GM12892 (cell line): ENCODE measurements at regions not wholly inside any gene's neighbourhood (a gene's known extent, or its start where the extent isn't known, plus 50 kb on each side); places are given as distances from the start of the nearest gene placed in this dataset.

ENCODE experiments used
- DNase-seq: peaks from one replicate; pipeline ENCODE4 v3.0.0; 2011; ENCODE audit not compliant: insufficient read length
- FAIRE-seq: peaks from 2 replicates; lab custom pipeline; 2011; peaks lifted over from hg19 to GRCh38; lab: Jason Lieb, UNC
- POLR2A ChIP-seq: IDR thresholded peaks from 2 replicates; pipeline ENCODE4 v1.6.1; 2011; ENCODE audit warnings: low read depth, low read length, control low read depth
- POLR2AphosphoS5 ChIP-seq: IDR thresholded peaks from 2 replicates; pipeline ENCODE4 v1.6.1; 2011; ENCODE audit warnings: low read depth, low read length, control low read depth
- TAF1 ChIP-seq: IDR thresholded peaks from 2 replicates; pipeline ENCODE4 v1.6.1; 2011; ENCODE audit warnings: low read depth, mild to moderate bottlenecking, control low read depth, low read length, borderline replicate concordance

DNA sequence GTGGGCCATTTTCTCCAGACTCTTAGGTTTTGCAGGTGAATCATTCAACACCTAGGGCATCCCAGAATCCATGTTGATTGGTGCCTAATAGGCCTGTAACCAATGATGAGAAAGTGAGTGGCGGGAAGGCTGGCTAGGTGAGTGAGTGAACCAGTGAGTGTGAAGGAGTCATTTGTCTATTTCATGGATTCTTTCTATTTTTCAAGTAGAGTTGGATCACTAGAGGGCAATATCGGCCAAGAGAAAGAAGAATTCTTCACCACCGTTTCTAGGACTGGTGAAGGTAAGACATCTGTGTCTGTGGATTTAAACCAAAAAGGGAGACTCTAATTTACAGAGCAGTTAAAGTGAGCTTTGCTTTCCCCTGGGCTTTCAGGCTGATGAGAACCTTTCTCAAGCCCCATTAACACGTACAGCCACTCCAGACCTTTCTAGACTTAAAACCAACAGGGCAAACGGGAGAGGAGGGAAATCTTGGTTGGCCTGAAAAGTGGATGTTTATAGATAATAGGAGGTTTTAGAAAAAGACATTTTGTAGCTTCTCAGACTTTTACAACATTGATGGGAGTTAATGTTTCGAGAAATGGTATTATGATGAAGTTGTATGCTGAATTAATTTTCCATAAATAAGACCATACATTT is 114.3 kb upstream of the IL12B start:
- no peak for DNase-seq
- TF ChIP-seq TAF1 (no peak), POLR2A (no peak), POLR2AphosphoS5 (no peak)
- peak; percentile 82 for FAIRE-seq

DNA sequence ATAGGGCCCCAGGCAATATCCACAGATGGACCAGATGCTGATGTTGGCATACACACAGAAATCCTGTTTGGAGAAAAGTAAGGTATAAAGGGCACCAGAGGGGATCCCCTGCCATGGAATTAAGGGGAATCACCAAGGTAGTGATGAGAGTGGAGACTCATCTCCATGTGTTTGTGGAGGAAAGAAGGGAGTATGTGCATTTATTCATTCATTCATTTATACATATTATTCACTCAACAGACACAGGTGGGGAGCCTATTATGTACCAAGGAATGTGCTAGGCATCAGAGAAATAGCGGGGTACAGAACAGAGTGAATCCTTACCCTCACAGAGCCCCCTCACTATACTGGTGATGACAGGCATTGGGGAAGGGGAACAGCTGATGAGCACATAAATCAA is 116.8 kb upstream of the IL12B start:
- FAIRE-seq (no peak), DNase-seq (no peak)
- no peak for TF ChIP-seq POLR2AphosphoS5
- TF ChIP-seq TAF1, result no peak
- no peak for TF ChIP-seq POLR2A

DNA sequence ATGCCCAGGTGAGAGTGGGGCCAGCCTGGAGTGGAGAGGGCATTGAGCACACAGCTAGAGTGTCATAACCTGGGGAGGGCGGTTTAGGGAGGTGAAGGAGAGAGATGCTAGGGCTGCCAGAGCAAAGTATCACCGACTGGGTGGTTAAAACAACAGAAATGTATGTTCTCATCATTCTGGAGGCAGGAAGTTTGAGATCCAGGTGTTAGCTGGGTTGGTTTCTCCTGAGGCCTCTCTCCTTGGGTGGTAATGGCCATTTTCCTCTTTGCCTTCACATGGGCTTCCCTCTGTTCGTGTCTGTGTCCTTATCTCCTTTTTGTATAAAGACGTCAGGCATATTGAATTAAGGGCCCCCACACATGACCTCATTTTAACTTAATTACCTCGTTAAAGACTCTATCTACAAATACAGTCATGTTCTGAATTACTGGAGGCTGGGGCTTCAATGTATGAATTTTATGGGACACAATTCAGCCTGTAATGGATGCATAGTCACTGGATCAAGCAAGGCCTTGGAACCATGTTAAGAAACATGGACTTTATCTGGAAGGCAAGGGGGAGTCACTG is 118.6 kb upstream of the IL12B start:
- DNase-seq, result no peak
- no peak for FAIRE-seq
- TF ChIP-seq POLR2A, result no peak
- no peak for TF ChIP-seq POLR2AphosphoS5

- TF ChIP-seq TAF1 (no peak), POLR2A (no peak), POLR2AphosphoS5 (no peak)
- no peak for DNase-seq
- FAIRE-seq, result no peak
These were observed 119.6 kb upstream of the IL12B start for GRCh38 chr5:159449925-159450324.

- TF ChIP-seq TAF1 (no peak), POLR2AphosphoS5 (no peak), POLR2A (no peak)
- FAIRE-seq, result no peak
- no peak for DNase-seq
These were observed 120.1 kb upstream of the IL12B start for GRCh38 chr5:159450417-159450816.

DNA sequence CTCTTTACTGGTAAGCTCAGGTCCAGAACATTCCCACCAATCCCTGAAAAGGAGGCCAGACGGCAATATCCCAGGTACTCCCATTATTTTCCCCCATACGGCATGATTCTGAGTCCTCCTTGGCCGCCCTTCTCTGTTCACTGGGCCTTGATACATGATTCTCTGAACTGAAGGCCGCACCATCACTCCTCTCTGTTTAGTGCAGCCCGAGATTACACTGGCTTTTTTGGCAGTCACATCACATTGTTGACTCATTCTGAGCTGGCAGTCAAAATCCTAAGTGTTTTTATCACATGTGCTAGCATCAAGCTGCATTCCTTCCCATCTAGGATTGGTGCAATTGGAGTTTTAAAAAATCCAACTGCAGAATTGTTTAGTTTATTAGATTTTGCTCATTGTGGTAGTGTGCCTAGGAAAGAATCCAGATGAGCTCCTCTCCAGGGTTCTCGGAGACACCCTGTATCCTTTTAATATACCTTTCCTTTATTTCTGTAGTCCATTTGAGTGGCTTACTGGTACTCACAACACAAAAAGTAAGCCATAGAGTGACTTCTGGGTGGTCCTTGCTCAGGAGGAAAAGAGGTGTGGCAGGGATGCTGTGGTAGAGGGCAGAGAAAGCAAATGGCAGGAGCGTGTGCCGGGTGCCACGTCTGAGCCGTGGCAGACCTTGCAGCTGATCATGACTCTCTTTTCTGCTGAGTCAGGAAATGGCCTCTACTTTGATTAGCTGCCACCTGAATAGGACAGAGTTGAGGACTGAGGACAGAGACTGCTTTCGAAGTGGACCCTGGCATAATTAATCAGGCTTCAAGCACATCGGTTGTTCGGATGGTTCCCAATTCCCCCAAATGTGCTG is 121.1 kb upstream of the IL12B start:
- TF ChIP-seq POLR2A (no peak), TAF1 (no peak), POLR2AphosphoS5 (no peak)
- DNase-seq, result no peak
- peak; percentile 38 for FAIRE-seq

- FAIRE-seq, result peak; percentile 87
- TF ChIP-seq TAF1 (no peak), POLR2A (no peak), POLR2AphosphoS5 (no peak)
- no peak for DNase-seq
These were observed 122.3 kb upstream of the IL12B start for GRCh38 chr5:159452480-159453167.

- no peak for FAIRE-seq
- TF ChIP-seq POLR2A (no peak), POLR2AphosphoS5 (no peak), TAF1 (no peak)
These were observed 122.9 kb upstream of the IL12B start for GRCh38 chr5:159453209-159453608.

DNA sequence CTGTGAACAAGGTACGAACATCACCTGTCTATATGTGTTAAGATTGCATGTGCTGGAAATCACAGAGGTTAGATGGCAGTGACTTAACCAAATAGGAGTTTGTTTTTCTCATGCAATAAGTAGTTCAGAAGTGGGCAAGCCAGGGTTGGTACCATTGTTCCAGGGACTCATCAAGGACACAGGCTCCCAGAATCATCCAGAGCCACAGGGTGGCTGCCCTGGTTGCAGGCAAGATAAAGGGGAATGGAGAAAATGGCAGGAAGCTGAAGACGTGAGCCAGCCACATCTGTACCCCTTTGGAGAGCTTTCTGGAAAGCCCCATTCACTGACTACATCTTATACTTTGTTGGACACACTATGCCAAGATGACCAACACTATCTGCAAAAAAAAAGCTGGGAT is 126.0 kb upstream of the IL12B start:
- FAIRE-seq, result peak; percentile 33
- TF ChIP-seq POLR2AphosphoS5, result no peak
- no peak for TF ChIP-seq POLR2A
- TF ChIP-seq TAF1, result no peak
- no peak for DNase-seq

More at GRCh38 chr5:159453209-159453608, 122.9 kb upstream of the IL12B start:
- DNase-seq, result no peak

DNA sequence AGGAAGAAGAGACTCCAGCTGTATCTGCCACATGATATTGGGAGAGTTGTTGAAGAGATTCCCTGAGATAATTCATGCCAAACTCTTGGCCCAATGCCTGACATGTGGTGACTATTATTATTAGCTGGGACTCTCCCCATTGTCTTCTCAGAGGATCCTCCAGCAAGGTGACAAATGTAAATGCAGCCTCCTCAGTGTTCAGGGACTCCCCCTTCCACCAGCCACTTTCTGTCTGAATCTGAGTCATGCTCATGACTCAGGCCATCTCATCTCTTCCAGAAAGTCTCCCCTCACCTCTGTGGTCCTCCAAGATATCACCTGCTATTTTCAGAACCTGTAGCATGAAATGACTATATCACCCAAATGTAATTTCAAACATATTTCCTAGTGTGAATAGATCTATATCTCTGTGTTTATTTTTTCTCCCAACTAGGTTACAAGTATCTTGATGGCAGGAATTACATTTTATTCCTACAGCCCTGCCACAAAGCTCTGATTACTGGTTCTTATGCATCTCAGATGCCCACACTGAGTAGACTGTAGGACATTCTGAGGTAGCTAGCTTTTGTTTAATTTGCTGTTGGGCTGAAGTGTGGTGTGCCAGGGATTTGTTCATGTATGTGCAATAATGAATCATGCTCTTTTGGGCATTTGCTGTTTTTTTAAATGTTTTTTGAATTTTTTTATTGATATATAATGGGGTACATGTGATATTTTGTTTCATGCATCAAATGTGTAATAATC is 126.6 kb upstream of the IL12B start:
- no peak for TF ChIP-seq TAF1
- TF ChIP-seq POLR2AphosphoS5, result peak; percentile 41; the same call in 1 of the 2 replicates
- TF ChIP-seq POLR2A, result no peak
- FAIRE-seq (peak; percentile 97), DNase-seq (peak; percentile 37)

GRCh38 chr5:159458217-159458711 is 128.0 kb upstream of the IL12B start:
- DNase-seq (no peak), FAIRE-seq (peak; percentile 93)
- peak; percentile 79; the same call in 1 of the 2 replicates for TF ChIP-seq POLR2AphosphoS5
- TF ChIP-seq TAF1, result no peak

GRCh38 chr5:159459132-159459627 is 128.9 kb upstream of the IL12B start:
- FAIRE-seq, result peak; percentile 79
- TF ChIP-seq TAF1 (no peak), POLR2A (no peak), POLR2AphosphoS5 (no peak)
- no peak for DNase-seq
